ENCODE measurements at regions not wholly inside any gene's neighbourhood (a gene's known extent, or its start where the extent isn't known, plus 50 kb on each side); places are given as distances from the start of the nearest gene placed in this dataset.

DNA sequence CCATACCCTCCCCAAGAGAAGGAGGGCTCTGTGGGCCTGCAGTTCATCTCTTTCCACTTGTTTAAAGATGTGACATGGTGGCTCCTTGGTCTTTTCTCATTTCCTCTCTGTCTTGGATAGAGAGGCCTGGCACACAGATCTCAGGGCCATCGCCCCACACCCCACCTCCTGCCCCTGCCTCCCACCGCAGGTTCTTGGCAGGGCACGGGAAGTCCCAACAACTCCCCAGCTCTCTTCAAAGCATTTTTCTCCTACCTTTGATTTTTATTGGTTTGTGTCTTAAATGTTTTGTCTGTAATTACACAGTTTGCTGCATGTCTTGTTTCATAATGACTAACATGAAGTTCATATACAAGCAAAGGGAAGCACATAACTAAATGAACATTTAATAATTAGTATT lies 178.5 kb upstream of the MSX2 start:
- no peak for TF ChIP-seq POU2F2 (IDR thresholded peaks at IDR 0.05; ENCODE audit: low read depth, low read length)
- no peak for TF ChIP-seq POLR2AphosphoS5 (IDR thresholded peaks at IDR 0.05; ENCODE audit: low read depth, low read length)
- no peak for TF ChIP-seq PAX5 (IDR thresholded peaks at IDR 0.05; ENCODE audit: insufficient read depth, low read length, severe bottlenecking)
- no peak for TF ChIP-seq TAF1 (IDR thresholded peaks at IDR 0.05; ENCODE audit: low read depth, low read length)

Measured in GM12891 (cell line).